DMS 273 (cell line): ENCODE measurements at regions not wholly inside any gene's neighbourhood (a gene's known extent, or its start where the extent isn't known, plus 50 kb on each side); places are given as distances from the start of the nearest gene placed in this dataset.
"Not testable (repeated sequence)": the region's sequence is repeated elsewhere in the genome, so short reads cannot be mapped to it uniquely, and the experiment has no call there.

Experiments
- DNase-seq: peaks from one replicate; lab custom pipeline; 2025; ENCODE audit not compliant: unreplicated experiment; lab: John Stamatoyannopoulos, UW

- no peak for DNase-seq
These were observed 65.2 kb downstream of the DMRT2 start for GRCh38 chr9:1115370-1115769.

GRCh38 chr9:1117439-1117838 is 67.3 kb downstream of the DMRT2 start:
- DNase-seq: no peak

- no peak for DNase-seq
These were observed 70.5 kb downstream of the DMRT2 start for GRCh38 chr9:1120500-1121165.

GRCh38 chr9:1125741-1126140 is 75.6 kb downstream of the DMRT2 start:
- no peak for DNase-seq

GRCh38 chr9:1128046-1128445 is 77.9 kb downstream of the DMRT2 start:
- DNase-seq: no peak

- no peak for DNase-seq
These were observed 79.2 kb downstream of the DMRT2 start for GRCh38 chr9:1129382-1129781.

- no peak for DNase-seq
These were observed 89.9 kb downstream of the DMRT2 start for GRCh38 chr9:1140057-1140456.

- no peak for DNase-seq
These were observed 101.5 kb downstream of the DMRT2 start for GRCh38 chr9:1151691-1152090.

- no peak for DNase-seq
These were observed 102.0 kb downstream of the DMRT2 start for GRCh38 chr9:1152171-1152570.

GRCh38 chr9:1154739-1155138 is 104.6 kb downstream of the DMRT2 start:
- DNase-seq: no peak

- no peak for DNase-seq
These were observed 105.4 kb downstream of the DMRT2 start for GRCh38 chr9:1155602-1156001.

- DNase-seq: no peak
These were observed 106.8 kb downstream of the DMRT2 start for GRCh38 chr9:1156794-1157550.

- DNase-seq: no peak
These were observed 107.7 kb downstream of the DMRT2 start for GRCh38 chr9:1157836-1158235.

- DNase-seq: no peak
These were observed 120.8 kb downstream of the DMRT2 start for GRCh38 chr9:1170918-1171317.

GRCh38 chr9:1171546-1171945 is 121.4 kb downstream of the DMRT2 start:
- no peak for DNase-seq

GRCh38 chr9:1173211-1173610 is 123.1 kb downstream of the DMRT2 start:
- no peak for DNase-seq

GRCh38 chr9:1173993-1174392 is 123.8 kb downstream of the DMRT2 start:
- no peak for DNase-seq

- no peak for DNase-seq
These were observed 129.2 kb downstream of the DMRT2 start for GRCh38 chr9:1179366-1179765.

GRCh38 chr9:1184146-1184545 is 134.0 kb downstream of the DMRT2 start:
- DNase-seq: no peak

GRCh38 chr9:1187137-1187536 is 137.0 kb downstream of the DMRT2 start:
- DNase-seq: not testable (repeated sequence)

- not testable (repeated sequence) for DNase-seq
These were observed 145.5 kb downstream of the DMRT2 start for GRCh38 chr9:1195636-1196035.

- DNase-seq: no peak
These were observed 147.9 kb downstream of the DMRT2 start for GRCh38 chr9:1198085-1198484.

- DNase-seq: no peak
These were observed 150.7 kb downstream of the DMRT2 start for GRCh38 chr9:1200847-1201251.
